NCI-H128 (cell line): ENCODE measurements at regions not wholly inside any gene's neighbourhood (a gene's known extent, or its start where the extent isn't known, plus 50 kb on each side); places are given as distances from the start of the nearest gene placed in this dataset.
"Not testable (repeated sequence)": the region's sequence is repeated elsewhere in the genome, so short reads cannot be mapped to it uniquely, and the experiment has no call there.

Experiments used
- DNase-seq: peaks from one replicate; lab custom pipeline; 2025; ENCODE audit not compliant: unreplicated experiment; lab: John Stamatoyannopoulos, UW

- not testable (repeated sequence) for DNase-seq
Observed at GRCh38 chr5:166804693-166805092, 1486.8 kb upstream of the WWC1 start.

DNA sequence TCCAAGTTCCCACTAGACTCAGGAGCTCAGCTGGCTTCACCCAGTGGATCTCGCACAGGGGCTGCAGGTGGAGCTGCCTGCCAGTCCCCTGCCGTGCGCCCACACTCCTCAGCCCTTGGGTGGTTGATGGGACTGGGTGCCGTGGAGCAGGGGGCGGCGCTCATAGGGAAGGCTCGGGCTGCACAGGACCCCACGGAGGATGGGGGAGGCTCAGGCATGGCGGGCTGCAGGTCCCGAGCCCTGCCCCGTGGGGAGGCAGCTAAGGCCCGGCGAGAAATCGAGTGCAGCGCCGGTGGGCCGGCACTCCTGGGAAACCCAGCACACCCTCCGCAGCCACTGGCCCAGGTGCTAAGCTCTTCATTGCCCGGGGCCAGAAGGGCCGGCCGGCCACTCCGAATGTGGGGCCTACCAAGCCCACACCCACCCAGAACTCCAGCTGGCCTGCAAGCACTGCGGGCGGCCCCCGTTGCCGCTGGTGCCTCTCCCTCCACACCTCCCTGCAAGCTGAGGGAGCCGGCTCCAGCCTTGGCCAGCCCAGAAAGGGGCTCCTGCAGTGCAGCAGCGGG lies 1481.3 kb upstream of the WWC1 start:
- not testable (repeated sequence) for DNase-seq

DNA sequence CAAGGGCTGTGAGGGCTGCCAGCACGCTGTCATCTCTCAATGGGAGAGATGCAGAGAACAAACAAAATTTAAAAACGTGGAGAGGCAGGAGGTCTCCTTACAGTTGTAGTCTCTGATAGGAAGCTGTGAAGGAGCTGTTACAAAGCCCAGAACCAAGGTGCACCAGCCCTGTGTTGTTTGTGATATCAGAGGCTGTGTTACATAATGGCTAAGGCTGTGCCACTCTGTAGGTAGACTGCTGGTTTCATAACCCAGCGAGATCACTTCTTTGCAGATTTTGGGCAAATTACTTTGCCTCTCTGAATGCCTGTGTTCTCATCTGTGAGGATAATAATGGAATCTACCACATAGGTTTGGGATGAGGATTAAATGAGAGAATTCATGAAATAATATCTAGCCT lies 1480.7 kb upstream of the WWC1 start:
- DNase-seq: no peak

- no peak for DNase-seq
Observed at GRCh38 chr5:166823360-166823759, 1468.1 kb upstream of the WWC1 start.

DNA sequence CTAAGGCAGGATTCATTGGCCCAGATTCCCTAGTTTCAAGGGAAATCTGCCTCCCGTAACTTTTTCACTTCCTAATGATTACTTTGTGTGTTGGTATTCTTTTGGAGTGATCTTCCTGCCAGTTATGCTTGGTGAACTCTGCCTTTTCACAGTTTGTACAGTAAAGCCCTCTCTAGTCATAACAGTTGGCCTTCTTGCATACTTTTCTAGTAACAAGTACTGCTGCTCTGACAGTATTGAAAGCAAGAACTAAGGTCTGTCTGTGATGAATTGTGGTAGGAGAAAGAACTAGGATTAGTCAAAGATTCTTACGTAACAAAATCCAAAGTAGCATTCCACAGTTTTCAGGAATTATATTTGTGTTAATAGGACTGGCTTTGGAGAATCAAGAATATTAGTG lies 1457.2 kb upstream of the WWC1 start:
- no peak for DNase-seq

DNA sequence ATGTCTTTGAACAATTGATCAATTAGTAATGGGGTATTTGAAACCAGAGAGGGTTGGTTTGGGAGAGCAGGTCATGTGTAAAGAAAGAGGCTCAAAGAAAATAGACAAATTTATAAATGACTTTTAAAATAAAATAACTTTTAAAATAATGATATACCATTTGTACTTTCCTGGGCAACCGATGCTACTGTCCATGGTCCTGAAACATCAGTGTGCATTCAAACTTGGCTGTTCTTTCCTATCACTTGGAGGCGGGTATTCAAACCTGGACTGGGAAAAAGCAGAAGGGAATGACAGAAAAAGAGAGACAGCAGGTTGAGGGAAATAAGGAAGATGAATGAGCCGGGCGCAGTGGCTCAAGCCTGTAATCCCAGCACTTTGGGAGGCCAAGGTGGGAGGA lies 1446.4 kb upstream of the WWC1 start:
- no peak for DNase-seq

DNA sequence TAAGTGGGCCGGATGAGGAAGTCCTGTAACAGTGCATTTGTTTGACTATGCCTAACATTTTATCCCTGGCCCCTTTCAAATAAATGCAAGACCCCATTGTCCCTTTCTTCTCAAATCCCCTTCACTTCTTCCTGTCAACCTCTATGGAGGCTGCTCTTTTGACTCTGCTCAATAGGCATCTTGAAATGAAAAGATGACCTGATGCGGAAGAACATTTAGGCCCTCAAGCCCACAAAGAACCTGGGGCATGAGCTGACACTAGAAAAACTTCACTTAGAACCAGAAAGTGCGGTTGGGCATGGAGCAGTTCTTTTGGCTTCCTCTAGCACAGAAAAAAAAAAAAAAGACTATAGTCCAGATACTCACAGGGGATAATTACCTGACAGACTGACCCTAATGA lies 1434.7 kb upstream of the WWC1 start:
- DNase-seq: no peak

DNA sequence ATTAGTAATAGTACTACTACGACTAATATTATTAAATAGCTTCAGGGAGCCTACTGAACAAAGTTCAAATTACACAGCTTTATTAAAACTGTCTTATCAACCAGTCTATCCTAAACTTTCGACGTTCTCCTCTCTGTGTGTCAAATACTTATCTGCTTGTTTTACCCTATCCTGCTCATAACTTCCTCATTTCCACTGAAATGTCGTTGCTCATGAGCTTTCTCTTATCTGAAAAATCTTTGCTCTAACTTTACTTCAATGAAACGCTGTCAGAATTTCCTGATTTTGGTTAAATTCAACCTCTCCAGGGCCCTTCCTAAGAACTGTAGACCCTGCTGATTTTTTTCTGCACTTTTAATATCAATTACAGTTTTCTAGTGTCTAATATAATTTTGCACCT lies 1431.0 kb upstream of the WWC1 start:
- DNase-seq: no peak

DNA sequence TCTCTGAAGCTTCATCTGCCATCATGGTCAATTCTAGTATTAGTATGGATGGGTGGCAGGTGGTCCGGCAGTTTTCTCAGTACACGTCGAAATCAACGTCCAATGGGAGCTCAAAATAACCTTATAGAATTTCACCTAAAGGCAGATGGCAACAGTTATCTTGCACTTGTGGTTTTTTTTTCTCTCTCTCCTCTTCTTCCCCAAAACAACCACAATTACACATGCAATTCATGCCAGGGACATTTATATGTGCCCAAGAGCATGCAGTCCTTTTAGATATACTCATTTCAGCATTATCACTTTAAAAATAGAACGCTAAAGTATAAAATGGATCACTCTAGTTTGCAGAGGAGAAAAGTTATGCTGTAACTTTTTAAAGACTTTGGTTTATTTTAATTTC lies 1428.9 kb upstream of the WWC1 start:
- no peak for DNase-seq

DNA sequence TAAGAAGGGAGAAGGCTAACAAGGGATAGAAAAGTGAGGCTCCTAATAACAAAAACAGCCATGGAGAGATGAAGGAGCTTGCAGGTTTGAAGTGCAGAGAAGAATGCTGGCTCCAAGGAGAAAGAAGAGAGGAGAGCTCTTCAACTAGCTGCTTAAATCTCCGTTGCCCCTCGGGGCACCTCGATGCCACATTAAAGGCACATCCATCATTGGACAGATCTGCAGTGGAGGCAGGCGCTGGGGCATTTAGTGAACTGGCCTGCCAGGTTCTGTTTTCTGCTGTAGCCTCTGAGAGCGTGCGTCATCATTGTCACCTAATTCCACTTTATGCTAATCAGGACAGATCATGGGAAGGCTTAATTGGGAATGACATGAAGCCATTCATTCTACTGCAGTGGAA lies 1426.2 kb upstream of the WWC1 start:
- no peak for DNase-seq

DNA sequence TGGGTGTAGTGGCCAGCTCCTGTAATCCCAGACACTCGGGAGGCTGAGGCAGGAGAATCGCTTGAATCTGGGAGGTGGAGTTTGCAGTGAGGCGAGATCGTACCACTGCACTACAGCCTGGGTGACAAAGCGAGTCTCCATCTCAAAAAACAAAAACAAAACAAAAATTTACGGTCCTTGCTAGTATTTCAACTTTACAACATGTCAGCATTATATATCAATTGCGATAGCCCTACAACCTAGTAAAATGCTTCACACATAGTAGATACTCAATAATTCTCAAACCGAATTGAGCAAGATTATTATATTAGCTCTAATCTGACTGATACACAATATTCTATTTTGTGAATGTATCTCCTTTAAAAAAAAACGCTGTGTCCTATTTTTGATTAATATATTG lies 1411.0 kb upstream of the WWC1 start:
- no peak for DNase-seq

DNA sequence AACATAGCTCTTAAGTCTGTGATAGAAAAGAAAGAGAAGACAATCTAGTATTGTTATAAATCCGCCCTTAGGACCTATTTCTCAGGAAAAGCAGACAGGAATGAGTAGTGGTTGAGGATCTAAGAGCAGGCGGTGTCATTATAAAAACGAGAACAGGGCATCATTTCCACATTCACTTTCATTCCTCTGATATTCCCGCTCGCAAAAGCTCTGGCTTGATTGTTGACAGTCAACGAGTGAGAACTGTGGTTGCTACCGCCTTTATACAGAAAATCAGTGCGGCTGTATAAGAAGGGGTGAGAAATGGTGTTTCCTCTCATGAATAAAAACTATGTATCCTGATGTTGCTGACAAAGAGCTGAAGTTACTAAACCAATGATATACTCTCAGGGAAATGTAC lies 1409.6 kb upstream of the WWC1 start:
- no peak for DNase-seq

GRCh38 chr5:166883016-166883415 lies 1408.4 kb upstream of the WWC1 start:
- no peak for DNase-seq

DNA sequence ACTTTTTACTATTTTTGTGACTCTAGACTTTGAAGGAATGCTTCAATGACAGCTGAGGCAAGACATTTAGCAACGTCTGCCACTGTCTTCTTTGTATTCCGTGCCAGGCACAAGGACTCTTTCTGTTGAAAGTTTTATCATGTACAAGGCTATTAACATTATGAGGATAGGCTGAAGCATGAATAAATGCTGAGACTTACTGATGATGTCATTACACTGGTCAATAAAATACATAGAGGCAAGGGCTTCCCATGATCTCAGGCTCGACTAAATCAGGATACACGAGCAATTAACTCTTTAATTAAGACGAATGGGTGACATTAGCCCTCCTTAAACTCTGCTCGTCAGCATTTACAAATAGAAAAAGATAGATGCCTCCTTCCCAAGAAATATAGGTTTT lies 1393.3 kb upstream of the WWC1 start:
- DNase-seq: no peak

- no peak for DNase-seq
Observed at GRCh38 chr5:166899343-166899742, 1392.1 kb upstream of the WWC1 start.

GRCh38 chr5:166904571-166904970 lies 1386.9 kb upstream of the WWC1 start:
- DNase-seq: no peak

DNA sequence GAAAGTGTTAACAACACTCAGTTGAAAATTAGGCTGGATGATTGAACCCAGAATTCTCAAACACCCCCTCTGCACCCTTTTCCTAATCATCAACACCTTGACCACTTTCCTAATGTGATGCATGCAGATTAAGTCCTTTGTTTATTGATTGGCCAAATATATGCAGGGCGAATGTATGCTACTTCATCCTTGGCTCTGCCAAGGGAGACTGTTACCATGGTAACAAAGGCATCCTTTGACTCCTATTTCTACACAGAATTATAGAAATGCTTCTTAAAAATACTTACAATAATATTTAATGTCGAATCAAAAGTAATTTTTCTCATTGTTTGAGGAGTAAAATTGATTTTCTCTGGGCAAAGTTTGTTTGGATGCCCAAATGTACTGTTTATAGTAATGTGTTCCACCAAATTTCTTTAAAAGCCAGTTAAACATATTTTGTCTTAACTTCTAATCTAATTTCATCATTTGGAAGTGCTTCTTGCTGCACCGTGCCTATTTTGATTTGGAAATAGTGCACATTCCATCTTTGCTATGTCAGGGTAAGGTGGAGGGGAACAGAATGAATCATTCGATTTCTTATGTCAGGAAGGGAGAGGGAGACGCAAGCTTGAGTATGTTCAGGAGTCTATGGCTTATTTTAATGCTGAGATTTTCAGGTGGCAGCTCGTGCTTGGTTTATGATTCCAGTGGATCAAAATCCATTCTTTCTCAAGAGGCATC lies 1384.3 kb upstream of the WWC1 start:
- DNase-seq: no peak

DNA sequence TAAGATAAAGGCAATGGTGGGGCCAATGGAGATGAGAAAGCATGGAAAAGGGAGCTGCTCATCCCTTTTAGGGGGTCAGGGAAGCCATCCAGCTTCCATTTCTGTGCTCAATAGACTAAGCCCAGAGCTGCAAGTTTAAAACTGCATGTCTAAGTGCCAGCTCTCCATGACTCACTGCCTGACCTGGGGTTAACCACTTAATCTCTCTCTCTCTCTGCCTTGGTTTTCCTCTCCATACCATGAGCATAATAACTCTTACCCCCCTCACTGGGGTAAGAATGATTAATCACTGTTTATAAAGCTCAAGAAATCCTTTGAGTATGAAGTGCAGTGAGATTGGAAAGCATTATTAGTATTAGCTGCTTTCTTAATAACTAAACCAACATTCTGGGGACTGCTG lies 1382.4 kb upstream of the WWC1 start:
- no peak for DNase-seq

DNA sequence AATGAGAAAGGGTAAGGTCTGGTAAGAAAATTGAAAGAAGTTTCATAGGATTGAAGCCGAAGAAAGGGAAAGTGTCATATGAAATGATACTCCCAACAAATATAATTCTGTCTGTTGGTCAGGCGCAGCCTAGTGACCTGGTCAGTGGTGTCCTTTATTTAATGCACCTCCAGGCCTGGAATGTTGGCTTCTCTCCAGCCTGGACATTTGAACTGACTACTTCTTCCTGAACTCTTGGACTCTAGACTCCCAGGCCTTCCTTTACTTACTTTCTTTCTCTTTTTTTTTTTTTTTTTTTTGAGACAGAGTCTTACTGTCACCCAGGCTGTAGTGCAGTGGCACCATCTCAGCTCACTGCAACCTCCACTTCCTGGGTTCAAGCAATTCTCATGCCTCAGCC lies 1381.5 kb upstream of the WWC1 start:
- no peak for DNase-seq

- no peak for DNase-seq
Observed at GRCh38 chr5:166910995-166911394, 1380.5 kb upstream of the WWC1 start.

DNA sequence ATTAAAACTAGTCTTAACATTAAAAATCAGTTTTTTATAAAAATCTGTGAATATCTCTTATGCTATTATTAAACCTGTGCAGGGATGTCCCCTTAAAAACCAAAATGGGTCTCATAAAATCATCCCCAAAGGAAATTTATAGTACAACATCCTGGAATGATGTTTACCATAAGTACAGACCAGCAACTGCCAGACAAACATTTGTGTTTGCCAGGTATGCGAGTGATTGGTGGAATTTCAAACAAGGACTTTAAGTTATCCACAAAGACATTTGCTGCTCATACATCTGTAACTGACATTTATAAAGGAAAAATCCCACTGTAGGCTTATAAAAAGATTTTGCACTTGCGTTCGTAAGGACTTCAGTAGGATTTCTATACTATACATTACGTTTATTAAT lies 1375.4 kb upstream of the WWC1 start:
- DNase-seq: no peak

DNA sequence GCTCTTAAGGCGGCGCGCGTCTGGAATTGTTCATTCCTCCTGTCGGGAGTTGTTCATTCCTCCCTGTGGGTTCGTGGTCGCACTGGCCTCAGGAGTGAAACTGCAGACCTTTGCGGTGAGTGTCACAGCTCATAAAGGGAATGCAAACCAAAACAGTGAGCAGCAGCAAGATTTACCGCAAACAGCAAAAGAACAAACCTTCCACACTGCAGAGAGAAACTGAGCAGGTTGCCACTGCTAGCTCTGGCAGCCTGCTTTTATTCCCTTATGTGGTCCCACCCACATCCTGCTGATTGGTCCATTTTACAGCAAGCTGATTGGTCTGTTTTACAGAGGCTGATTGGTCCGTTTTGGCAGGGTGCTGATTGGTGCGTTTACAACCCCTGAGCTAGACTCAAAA lies 1365.3 kb upstream of the WWC1 start:
- DNase-seq: no peak

GRCh38 chr5:166926806-166927475 lies 1364.5 kb upstream of the WWC1 start:
- not testable (repeated sequence) for DNase-seq
